Stimulated activated CD4-positive, alpha-beta T cell treated with anti-CD3 and anti-CD28 coated beads, Interleukin-12 subunit alpha, Interleukin-12 subunit beta, amount 100 ng/mL, for 24 hours (primary cell): ENCODE measurements at regions not wholly inside any gene's neighbourhood (a gene's known extent, or its start where the extent isn't known, plus 50 kb on each side); places are given as distances from the start of the nearest gene placed in this dataset.

Source experiments
- DNase-seq, 2 experiments: peaks; one replicate each; pipeline ENCODE4 v3.0.0-alpha.2; 2020; ENCODE audit warnings: low read depth in 2 of 2

- DNase-seq: no peak
Observed at GRCh38 chr17:36756695-36757094, 155.3 kb downstream of the MRM1 start.

DNA sequence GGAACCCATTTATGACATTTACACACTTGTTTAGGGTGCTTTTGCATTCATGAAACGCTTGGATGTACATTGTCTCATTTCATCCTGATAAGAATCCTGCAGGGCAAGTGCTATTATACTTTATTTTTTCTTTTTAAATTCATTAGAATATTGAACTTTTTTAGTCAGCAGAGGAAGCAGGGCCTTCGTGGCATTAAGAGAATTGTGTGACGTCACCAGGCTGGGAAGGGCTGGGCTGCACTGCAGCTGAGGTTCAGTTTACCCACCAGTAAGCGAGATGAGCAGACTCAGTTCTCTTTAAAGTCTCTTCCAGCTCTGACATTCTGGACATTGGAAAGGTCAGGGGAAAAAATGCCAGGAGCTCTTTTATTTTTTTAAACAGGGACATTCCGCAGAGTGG lies 159.0 kb downstream of the MRM1 start:
- no peak for DNase-seq

- no peak for DNase-seq
Observed at GRCh38 chr17:36761203-36761950, 160.0 kb downstream of the MRM1 start.

DNA sequence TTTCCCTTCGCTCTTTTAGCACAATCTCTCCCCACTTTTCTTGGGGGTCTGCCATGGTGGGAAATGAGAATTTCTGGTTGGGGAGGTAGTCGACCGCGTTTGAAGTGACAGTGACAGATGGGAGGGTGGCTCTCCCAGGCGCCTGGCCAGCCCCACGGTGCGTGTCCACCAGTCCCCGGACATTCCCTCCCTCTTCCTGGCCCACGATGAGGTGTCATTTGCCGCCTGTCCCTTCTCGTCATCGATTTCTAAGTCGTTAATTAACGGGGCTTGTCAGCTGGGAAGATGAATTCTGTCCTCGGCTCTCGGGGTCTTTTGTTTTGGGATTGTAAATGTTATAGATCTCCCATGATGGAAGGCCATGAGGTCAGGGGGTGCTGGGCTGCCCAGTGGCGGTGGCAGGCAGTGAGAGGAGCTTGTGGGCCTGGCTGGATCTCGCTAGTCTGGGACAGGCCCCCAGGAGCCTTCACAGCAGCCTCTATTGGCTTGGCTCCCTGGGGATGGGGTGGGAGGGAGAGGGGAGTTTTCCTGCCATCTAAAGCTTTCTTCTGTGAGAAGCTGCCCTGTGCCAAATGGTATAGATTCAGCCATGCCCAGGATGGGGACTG lies 164.2 kb downstream of the MRM1 start:
- DNase-seq: no peak

DNA sequence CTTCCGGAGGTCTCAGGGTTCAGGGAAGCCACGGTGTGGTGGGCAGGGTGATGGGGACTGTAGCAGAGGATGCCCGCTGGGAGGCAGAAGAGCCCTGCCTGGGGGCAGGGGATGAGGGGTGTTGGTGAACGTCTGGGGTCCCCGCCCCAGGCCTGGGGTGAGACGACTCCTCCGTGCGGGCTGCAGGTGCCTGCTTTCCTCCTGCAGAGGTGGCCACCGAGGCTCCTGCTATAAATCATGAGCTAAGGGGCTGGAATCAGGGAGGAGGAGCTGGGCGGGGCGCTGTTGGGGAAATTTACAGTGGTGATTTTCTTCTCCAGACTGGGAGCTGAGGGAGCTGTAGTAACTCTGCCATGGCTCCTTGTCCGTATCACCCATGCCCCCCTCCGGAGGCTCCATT lies 167.0 kb downstream of the MRM1 start:
- DNase-seq: no peak

DNA sequence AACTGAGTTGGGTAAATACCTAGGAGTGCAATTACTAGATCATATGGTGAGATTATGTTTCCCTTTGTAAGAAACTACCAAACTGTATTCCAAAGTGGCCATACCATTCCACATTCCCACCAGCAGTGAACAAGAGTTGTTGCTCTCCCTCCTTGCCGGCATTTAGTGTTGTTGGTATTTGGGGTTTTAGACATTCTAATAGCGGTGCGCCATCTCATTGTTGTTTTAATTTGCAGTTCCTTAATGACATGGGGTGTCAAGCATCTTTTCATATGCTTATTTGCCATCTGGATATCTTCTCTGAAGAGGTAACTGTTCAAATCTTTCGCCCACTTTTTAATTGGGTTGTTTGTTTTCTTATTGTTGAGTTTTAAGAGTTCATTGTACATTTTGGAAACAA lies 164.2 kb upstream of the LHX1 start:
- no peak for DNase-seq

DNA sequence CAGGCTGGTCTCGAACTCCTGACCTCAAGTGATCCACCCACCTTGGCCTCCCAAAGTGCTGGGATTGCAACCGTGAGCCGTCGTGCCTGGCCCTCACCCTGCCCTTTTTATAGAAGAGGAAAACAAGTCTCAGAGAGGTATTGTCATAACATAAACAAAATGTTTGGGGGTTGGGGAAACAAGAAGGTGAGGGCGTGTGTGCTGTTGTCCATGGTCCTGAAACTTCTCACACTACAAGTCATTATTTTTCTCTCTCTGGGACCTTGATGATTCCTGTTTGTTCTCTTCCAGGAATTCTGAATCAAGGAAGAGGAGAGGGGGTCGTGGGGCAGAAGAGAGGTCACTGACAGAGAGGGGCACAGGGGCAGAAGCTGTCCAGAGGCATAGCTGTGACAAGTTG lies 160.2 kb upstream of the LHX1 start:
- DNase-seq: no peak

DNA sequence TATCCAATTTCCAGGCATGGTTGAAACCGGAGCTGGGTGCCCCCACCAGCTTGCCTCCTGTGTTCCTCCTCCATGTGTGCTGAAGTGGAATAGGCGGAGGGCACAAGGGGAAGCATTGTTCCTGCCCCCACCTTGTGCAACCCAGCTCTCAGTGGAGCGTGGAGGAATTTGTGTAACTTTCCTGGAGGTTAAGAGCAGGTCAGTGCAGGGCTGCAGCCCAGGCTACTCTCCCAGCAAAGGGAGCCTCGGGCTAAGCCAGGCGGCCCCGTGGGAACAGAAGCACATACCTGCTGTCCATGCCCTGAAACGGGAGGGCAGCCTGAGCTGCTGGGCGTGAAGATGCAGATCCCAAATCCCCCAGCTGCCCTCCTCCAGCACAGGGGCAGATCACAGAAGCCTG lies 158.8 kb upstream of the LHX1 start:
- no peak for DNase-seq

- DNase-seq: no peak
Observed at GRCh38 chr17:36779550-36779949, 157.7 kb upstream of the LHX1 start.

- DNase-seq: no peak
Observed at GRCh38 chr17:36784633-36785032, 152.6 kb upstream of the LHX1 start.

GRCh38 chr17:36786867-36787266 lies 150.4 kb upstream of the LHX1 start:
- no peak for DNase-seq

GRCh38 chr17:36791150-36791941 lies 145.9 kb upstream of the LHX1 start:
- no peak for DNase-seq

- DNase-seq: no peak
Observed at GRCh38 chr17:36791942-36792475, 145.3 kb upstream of the LHX1 start.

DNA sequence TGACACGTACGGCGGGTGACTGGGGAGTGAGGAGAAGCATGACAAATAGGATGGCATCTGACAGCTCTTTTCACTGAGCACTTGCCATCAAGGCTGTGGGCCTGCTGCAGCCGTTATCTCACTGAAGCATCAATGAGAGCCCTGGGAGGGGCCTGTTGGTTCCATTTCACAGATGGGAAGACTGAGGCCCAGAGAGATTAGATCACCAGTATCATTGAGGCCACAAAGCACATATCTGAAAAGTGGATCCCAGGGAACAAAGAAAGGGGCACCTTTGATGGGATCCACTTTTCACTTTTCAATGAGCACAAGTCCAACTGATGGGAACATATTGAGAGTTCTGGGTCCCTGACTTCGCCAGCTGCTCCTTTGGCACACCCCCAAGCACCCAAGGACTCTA lies 144.4 kb upstream of the LHX1 start:
- no peak for DNase-seq

GRCh38 chr17:36793976-36794375 lies 143.3 kb upstream of the LHX1 start:
- no peak for DNase-seq

GRCh38 chr17:36807496-36808179 lies 129.6 kb upstream of the LHX1 start:
- DNase-seq: no peak

DNA sequence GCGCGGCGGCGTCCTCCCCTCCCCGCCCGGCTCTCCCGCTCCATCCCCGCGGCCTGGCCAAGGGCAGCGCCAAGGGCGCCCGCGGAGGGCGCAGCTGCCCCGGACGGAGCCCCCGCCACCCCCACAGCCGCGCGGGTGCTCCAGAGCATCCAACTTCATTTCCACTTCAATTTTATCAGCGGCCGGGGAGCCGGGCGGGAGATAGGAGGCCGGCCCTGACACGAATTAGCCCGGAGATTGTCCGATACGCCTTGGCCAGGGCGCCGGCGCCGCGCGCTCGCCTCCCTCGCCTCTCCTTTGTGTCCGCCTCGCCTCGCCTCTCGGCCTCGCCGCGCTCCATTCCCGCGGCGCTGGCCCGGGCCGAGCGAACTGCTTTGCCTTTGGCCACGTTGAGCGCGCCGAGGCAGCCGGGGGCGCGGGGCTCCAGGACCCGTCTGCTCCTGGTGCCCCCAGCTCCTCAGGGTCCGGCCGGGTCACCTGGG lies 129.1 kb upstream of the LHX1 start:
- no peak for DNase-seq

- DNase-seq: no peak
Observed at GRCh38 chr17:36812762-36813161, 124.5 kb upstream of the LHX1 start.

- DNase-seq: no peak
Observed at GRCh38 chr17:36813357-36813756, 123.9 kb upstream of the LHX1 start.

DNA sequence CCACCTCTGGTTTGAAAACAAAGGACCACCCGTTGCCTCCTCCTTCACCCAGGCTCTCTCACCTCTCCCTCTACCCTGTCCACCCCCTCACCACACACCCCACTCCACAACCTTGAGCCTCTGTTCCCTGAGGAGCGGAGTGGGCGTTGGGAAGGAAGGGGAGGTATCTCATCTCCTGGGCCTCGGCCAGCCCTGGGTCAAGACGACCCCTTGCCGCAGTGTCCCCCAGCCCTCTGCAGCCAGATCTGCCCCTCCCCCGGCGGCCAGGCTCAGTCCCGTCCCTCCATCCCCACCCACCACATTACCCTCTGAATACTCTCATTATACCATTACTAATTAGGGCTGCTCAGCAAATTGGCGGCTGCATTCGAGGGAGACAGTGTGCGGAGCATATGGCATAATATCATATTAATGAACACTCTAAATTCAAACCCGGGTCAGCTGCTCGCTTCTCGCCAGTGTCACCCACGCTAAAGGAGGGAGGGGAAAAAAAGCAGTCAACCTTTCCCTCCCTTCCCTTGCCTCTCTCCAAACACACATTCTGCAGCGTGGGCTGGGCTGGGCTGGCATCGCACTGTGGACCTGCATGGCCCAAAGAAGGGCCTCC lies 123.2 kb upstream of the LHX1 start:
- DNase-seq: no peak

GRCh38 chr17:36814958-36815357 lies 122.3 kb upstream of the LHX1 start:
- no peak for DNase-seq
